IPS DF 4.7 (cell line): ENCODE measurements at regions not wholly inside any gene's neighbourhood (a gene's known extent, or its start where the extent isn't known, plus 50 kb on each side); places are given as distances from the start of the nearest gene placed in this dataset.
"Not testable (repeated sequence)": the region's sequence is repeated elsewhere in the genome, so short reads cannot be mapped to it uniquely, and the experiment has no call there.

Experiments used
- DNase-seq: peaks from one replicate; pipeline ENCODE4 v3.0.0-alpha.2; 2013; ENCODE audit warnings: low spot score; ENCODE audit errors: extremely low read depth

GRCh38 chr22:44630826-44631225 lies 71.2 kb upstream of the PRR5 start:
- no peak for DNase-seq

- DNase-seq: no peak
Measured at GRCh38 chr22:44628835-44629234, 73.2 kb upstream of the PRR5 start.

- no peak for DNase-seq
Measured at GRCh38 chr22:44628273-44628672, 73.7 kb upstream of the PRR5 start.

GRCh38 chr22:44627521-44628139 lies 74.4 kb upstream of the PRR5 start:
- no peak for DNase-seq

GRCh38 chr22:44625981-44626687 lies 75.9 kb upstream of the PRR5 start:
- DNase-seq: peak; percentile 25

- DNase-seq: no peak
Measured at GRCh38 chr22:44625421-44625760, 76.6 kb upstream of the PRR5 start.

- no peak for DNase-seq
Measured at GRCh38 chr22:44624689-44625420, 77.1 kb upstream of the PRR5 start.

GRCh38 chr22:44623771-44624510 lies 78.1 kb upstream of the PRR5 start:
- no peak for DNase-seq

GRCh38 chr22:44622679-44623078 lies 79.3 kb upstream of the PRR5 start:
- no peak for DNase-seq

GRCh38 chr22:44622147-44622427 lies 79.9 kb upstream of the PRR5 start:
- DNase-seq: no peak

- DNase-seq: no peak
Measured at GRCh38 chr22:44621401-44622146, 80.4 kb upstream of the PRR5 start.

- DNase-seq: no peak
Measured at GRCh38 chr22:44620841-44621257, 81.2 kb upstream of the PRR5 start.

- peak; percentile 41 for DNase-seq
Measured at GRCh38 chr22:44620129-44620840, 81.7 kb upstream of the PRR5 start.

GRCh38 chr22:44619560-44620128 lies 82.4 kb upstream of the PRR5 start:
- DNase-seq: not testable (repeated sequence)

GRCh38 chr22:44618910-44619309 lies 83.1 kb upstream of the PRR5 start:
- DNase-seq: not testable (repeated sequence)

GRCh38 chr22:44618400-44618799 lies 83.6 kb upstream of the PRR5 start:
- no peak for DNase-seq

- DNase-seq: no peak
Measured at GRCh38 chr22:44617828-44618227, 84.2 kb upstream of the PRR5 start.

GRCh38 chr22:44616882-44617655 lies 84.9 kb upstream of the PRR5 start:
- DNase-seq: no peak

GRCh38 chr22:44616461-44616860 lies 85.5 kb upstream of the PRR5 start:
- no peak for DNase-seq
